ENCODE measurements at regions not wholly inside any gene's neighbourhood (a gene's known extent, or its start where the extent isn't known, plus 50 kb on each side); places are given as distances from the start of the nearest gene placed in this dataset.

GRCh38 chr6:104182811-104183210 lies 676.9 kb downstream of the HACE1 start:
- DNase-seq = no peak

- DNase-seq = no peak
These were observed 686.1 kb downstream of the HACE1 start for GRCh38 chr6:104173668-104174067.

GRCh38 chr6:104170401-104170800 lies 689.3 kb downstream of the HACE1 start:
- no peak for DNase-seq

DNA sequence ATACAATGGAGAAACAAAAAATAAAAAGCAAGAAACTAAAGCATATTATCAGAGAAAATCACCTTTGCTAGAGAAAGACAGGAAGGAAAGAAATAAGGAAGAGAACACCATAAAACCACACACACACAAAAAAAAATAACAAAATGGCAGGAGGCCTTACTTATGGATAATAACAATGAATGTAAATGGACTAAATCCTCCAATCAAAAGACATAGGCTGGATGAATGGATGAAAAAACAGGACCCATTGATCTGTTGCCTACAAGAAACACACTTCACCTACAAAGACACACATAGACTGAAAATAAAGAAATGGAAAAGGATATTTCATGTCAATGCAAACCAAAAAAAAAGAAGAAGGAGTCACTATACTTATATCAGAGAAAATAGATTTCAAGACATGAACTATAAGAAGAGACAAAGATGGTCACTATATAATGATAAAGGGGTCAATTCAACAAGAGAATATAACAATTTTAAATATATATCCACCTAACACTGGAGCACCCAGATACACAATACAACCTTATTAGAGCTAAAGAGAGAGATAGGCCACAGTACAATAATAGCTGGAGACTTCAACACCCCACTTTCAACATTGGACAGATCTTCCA lies 693.6 kb downstream of the HACE1 start:
- no peak for DNase-seq

GRCh38 chr6:104162036-104162669 lies 697.6 kb downstream of the HACE1 start:
- DNase-seq = no peak

DNA sequence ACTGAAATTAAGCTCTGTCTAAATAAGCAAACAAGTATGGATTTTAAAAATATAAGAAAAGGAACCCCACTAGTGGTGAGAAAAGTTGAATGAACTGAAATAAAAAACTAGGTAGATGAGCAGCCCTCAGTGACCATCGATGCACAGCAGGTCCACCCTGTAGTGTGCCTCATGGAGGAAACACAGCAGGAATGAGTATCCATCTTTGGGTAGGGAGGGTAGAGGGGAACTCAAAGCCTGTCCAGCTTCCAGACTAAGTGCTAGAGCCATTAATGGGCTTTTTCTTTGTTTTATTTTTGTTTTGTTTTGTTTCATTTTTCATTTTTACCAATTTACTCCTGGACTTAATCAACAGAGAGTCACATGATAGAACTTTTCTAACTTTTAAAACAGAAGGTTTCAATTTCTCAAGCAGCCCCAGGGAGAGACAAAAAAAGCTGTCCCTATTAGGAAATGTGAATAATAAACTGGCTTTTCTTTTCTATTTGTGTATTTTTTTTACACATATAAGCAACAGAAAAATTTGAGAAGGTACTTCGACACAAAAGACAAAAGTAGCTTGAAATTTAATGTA lies 700.6 kb downstream of the HACE1 start:
- no peak for DNase-seq

DNA sequence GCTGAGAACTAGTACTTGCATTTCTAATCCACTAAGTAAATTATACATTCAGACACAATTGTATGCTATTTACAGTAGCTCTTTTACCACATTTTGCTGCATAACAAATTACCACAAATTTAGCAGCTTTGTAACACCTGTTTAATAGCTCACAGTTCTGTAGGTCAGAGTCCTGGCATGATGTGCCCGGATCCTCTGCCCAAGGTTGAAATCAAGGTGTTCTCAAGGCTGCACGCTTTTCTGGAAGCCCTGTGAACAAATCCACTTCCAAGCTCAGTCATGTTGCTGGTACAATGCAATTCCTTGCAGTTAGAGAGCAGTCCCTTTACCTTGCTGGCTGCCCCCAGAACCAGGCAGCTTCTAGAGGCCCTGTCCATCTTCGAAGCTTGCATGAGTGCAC lies 716.0 kb downstream of the HACE1 start:
- DNase-seq = no peak

GRCh38 chr6:104134876-104135275 lies 724.8 kb downstream of the HACE1 start:
- DNase-seq = no peak

- DNase-seq = no peak
These were observed 729.4 kb downstream of the HACE1 start for GRCh38 chr6:104130343-104130742.

DNA sequence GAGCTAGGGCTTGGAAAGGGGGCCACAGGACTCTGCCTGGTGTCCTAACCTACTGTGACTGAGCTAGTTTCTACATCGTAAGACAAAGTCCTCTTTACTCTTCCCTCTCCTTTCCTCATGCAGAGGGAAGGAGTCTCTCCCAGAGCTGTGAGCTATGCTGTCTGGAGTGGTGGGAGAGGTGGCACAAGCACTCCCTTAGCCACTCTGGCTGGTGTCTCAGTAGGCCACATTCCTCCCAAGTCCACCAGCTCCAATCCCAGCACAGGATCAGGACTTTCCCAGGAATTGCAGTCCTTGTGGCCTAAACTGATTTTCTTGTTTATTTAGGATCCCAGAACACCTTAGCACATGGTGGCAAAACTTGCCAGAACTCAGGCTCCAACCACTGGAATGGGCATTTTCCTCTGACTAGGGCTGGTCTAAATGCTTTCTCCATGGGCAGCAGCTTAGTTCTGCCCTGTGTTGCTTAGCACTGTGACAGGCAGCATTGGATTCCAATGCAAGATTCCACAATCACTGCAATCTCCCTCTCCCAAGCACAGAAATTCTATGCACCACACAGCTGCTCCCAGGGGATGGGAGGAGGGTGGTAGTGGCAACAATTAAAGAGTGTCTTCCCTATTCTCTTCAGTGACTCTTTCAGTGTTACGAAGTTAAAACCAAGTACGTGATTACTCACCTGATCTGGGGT lies 733.3 kb downstream of the HACE1 start:
- no peak for DNase-seq

DNA sequence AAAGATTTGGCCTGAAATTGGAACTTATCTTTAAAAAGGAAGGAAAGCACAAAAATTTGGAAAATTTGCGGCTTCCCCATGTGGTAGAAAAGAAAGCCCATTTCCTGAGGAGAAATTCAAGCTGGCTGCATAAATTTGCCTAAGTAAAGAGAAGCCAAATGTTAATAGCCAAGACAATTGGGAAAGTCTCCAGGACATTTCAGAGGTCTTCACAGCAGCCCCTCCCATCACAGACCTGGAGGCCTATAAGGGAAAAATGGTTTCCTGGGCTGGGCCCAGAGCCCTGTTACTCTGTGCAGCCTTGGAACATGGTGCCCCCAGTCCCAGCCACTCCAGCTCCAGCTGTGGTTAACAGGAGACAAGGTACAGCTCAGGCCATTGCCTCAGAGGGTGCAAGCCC lies 736.5 kb downstream of the HACE1 start:
- no peak for DNase-seq

GRCh38 chr6:104118274-104118673 lies 741.4 kb downstream of the HACE1 start:
- DNase-seq = no peak

GRCh38 chr6:104109806-104110205 lies 749.9 kb downstream of the HACE1 start:
- DNase-seq = no peak

DNA sequence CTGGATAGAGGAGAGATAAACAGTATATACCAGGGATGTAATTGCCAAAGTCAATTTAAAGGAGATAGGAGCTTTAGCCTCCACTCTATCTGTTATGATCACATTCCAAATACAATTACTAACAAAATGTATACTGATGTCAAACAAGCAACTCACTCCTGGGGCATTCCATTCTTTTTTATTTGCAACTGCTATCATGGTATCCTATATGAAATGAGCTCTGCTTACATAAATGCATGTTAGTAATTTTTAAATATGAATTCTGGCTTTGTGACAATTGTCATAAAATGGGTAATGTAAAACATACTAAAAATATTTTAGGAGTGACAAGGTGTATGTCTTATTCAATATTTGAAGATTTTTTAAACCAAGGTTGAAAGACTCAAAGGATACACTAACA lies 751.1 kb downstream of the HACE1 start:
- no peak for DNase-seq

DNA sequence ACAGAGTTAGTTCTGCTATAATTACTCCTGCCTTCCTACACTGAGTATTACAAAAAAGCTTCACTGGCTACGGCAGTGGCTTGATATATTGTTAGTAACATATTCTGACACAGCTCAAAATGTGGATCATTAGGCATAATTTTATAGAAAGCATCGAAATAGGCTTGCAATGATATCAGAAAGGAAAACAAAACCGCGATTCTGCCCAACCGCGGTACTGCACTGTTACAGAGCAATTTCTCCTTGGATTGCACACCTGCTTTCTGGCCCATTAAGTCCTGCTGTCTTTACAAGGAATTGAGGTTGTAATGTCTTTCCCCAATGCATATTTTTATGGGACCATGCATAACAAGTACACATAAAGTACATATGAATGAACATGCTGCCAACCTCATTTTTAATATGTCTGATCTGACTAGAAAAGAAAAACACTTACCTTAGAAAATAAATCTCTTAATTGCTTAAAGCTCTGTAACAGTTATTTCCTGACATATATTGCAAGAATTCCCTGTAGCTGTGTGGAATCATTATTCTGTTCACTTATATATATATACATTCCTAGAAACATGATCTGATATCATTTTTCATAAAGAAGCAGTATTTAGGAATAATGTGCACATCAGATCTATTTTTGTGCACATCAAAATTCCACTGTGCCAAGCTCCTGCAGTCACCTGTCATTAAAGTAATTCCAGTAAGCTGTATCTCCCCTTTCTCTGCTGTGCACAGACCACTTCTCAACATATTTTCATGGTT lies 763.9 kb downstream of the HACE1 start:
- no peak for DNase-seq

- DNase-seq = no peak
These were observed 772.0 kb downstream of the HACE1 start for GRCh38 chr6:104087765-104088164.

GRCh38 chr6:104068281-104068680 lies 791.4 kb downstream of the HACE1 start:
- DNase-seq = no peak

GRCh38 chr6:104064876-104065275 lies 794.8 kb downstream of the HACE1 start:
- DNase-seq = no peak

DNA sequence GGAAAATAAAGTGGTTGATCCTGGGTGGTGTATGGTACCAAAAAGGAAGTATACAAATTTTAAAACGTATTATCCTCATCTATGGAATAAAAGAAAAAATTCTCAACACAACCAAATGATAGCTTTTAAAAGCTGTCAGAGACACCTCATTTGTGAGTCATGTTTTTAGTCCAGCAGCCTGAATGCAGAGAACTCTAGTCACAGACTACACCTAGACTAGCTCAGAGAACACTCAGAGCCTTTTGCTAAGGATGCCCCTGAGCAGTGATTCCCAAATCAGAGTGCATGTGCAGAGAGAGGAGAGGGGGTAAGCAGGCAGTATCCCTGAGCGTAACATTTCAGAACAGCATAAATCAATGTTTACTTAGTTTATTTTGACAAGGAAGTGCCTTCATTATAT lies 809.3 kb downstream of the HACE1 start:
- DNase-seq = no peak

GRCh38 chr6:104046426-104046825 lies 813.3 kb downstream of the HACE1 start:
- no peak for DNase-seq

GRCh38 chr6:104031346-104031745 lies 828.4 kb downstream of the HACE1 start:
- no peak for DNase-seq

GRCh38 chr6:104022126-104022525 lies 837.6 kb downstream of the HACE1 start:
- DNase-seq = no peak

- no peak for DNase-seq
These were observed 840.5 kb downstream of the HACE1 start for GRCh38 chr6:104019075-104019753.

Measured in AML-193 (cell line).